ENCODE measurements at regions not wholly inside any gene's neighbourhood (a gene's known extent, or its start where the extent isn't known, plus 50 kb on each side); places are given as distances from the start of the nearest gene placed in this dataset.
A peak's percentile ranks its signal among the peaks of the same experiment; 100 is the strongest.
"Not testable (repeated sequence)": the region's sequence is repeated elsewhere in the genome, so short reads cannot be mapped to it uniquely, and the experiment has no call there.

GRCh38 chr3:71926616-71927015, 141.7 kb upstream of the PROK2 start:
- TF ChIP-seq CTCF (IDR thresholded peaks at IDR 0.05): no peak
- no peak for TF ChIP-seq ZFX (IDR thresholded peaks at IDR 0.05; ENCODE audit: borderline replicate concordance)
- no peak overlapping the region for H3K27ac ChIP-seq

- no peak overlapping the region for H3K27ac ChIP-seq
- TF ChIP-seq ZFX (IDR thresholded peaks at IDR 0.05; ENCODE audit: borderline replicate concordance) (no peak), CTCF (IDR thresholded peaks at IDR 0.05) (peak; percentile 64)
Observed at GRCh38 chr3:71926262-71926600, 141.3 kb upstream of the PROK2 start.

- H3K27ac ChIP-seq: not testable (repeated sequence)
Observed at GRCh38 chr3:71925511-71926261, 140.7 kb upstream of the PROK2 start.

- no peak overlapping the region for H3K27ac ChIP-seq
- TF ChIP-seq ZFX (IDR thresholded peaks at IDR 0.05; ENCODE audit: borderline replicate concordance) (no peak), CTCF (IDR thresholded peaks at IDR 0.05) (no peak)
Observed at GRCh38 chr3:71924721-71925120, 139.8 kb upstream of the PROK2 start.

- TF ChIP-seq ZFX (IDR thresholded peaks at IDR 0.05; ENCODE audit: borderline replicate concordance) (no peak), CTCF (IDR thresholded peaks at IDR 0.05) (no peak)
- no peak overlapping the region for H3K27ac ChIP-seq
Observed at GRCh38 chr3:71921036-71921435, 136.1 kb upstream of the PROK2 start.

GRCh38 chr3:71919572-71919971, 134.6 kb upstream of the PROK2 start:
- TF ChIP-seq CTCF (IDR thresholded peaks at IDR 0.05): no peak
- H3K27ac ChIP-seq: no peak overlapping the region

- no peak overlapping the region for H3K27ac ChIP-seq
- TF ChIP-seq ZFX (IDR thresholded peaks at IDR 0.05; ENCODE audit: borderline replicate concordance): no peak
- TF ChIP-seq CTCF (IDR thresholded peaks at IDR 0.05): no peak
Observed at GRCh38 chr3:71917545-71917944, 132.6 kb upstream of the PROK2 start.
